H1 (cell line): ENCODE measurements at regions not wholly inside any gene's neighbourhood (a gene's known extent, or its start where the extent isn't known, plus 50 kb on each side); places are given as distances from the start of the nearest gene placed in this dataset.

Source experiments
- EZH2 ChIP-seq: fragments of 200-600 bp; sonication (generic); IDR thresholded peaks from 2 replicates; pipeline ENCODE4 v1.7.1; 2012; ENCODE audit warnings: low read depth, mild to moderate bottlenecking, moderate library complexity, low read length, inconsistent platforms; ENCODE audit not compliant: severe bottlenecking
- GABPA ChIP-seq: IDR thresholded peaks from 2 replicates; pipeline ENCODE4 v1.6.1; 2011; ENCODE audit warnings: mild to moderate bottlenecking, low read length, moderate library complexity, borderline replicate concordance; ENCODE audit not compliant: insufficient read depth
- TF ChIP-seq, protein P1 (sequence below), 3 experiments: IDR thresholded peaks; 1 replicate in 2 of 3; 2 replicates in 1 of 3; pipeline versions ENCODE4 v1.5.1 to v1.6.1; 2011; ENCODE audit warnings: low read length in 3 of 3, mild to moderate bottlenecking in 3 of 3, inconsistent platforms in 2 of 3, low read depth in 1 of 3, moderate library complexity in 1 of 3; ENCODE audit not compliant: insufficient read depth in 1 of 3; ENCODE audit errors: control extremely low read depth in 1 of 3

DNA sequence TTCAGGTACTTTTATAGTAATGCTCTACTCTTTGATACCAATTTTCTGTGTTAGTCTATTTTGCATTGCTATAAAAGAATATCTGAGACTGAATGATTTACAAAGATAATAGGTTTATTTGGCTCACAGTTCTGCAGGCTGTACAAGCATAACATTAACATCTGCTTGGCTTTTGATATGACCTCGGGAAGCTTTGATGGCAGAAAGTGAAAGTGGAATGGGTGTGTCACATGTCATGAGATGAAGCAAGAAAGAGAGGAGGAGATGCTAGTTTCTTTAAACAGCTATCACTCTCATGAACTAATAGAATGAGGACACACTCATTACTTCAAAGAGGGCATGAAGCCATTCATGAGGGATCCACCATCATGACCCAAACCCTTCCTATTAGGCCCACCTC, 270.9 kb upstream of the IL12B start:
- TF ChIP-seq, protein P1, sequence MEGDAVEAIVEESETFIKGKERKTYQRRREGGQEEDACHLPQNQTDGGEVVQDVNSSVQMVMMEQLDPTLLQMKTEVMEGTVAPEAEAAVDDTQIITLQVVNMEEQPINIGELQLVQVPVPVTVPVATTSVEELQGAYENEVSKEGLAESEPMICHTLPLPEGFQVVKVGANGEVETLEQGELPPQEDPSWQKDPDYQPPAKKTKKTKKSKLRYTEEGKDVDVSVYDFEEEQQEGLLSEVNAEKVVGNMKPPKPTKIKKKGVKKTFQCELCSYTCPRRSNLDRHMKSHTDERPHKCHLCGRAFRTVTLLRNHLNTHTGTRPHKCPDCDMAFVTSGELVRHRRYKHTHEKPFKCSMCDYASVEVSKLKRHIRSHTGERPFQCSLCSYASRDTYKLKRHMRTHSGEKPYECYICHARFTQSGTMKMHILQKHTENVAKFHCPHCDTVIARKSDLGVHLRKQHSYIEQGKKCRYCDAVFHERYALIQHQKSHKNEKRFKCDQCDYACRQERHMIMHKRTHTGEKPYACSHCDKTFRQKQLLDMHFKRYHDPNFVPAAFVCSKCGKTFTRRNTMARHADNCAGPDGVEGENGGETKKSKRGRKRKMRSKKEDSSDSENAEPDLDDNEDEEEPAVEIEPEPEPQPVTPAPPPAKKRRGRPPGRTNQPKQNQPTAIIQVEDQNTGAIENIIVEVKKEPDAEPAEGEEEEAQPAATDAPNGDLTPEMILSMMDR (IDR thresholded peaks at IDR 0.05; ENCODE audit: control extremely low read depth in 1 of 3, insufficient read depth in 1 of 3, low read depth in 1 of 3, low read length in 3 of 3): no peak
- TF ChIP-seq EZH2 (no peak), GABPA (no peak)
